ENCODE measurements at regions not wholly inside any gene's neighbourhood (a gene's known extent, or its start where the extent isn't known, plus 50 kb on each side); places are given as distances from the start of the nearest gene placed in this dataset.

- Histone ChIP-seq H3K9me2 (replicated peaks; ENCODE audit: insufficient read depth, low read length) (no peaks in the 10 kb centered on the region), H4K20me1 (ENCODE audit: low read depth, low read length) (no peaks in the 10 kb centered on the region), H3K27me3 (ENCODE audit: low read length) (no peaks in the 10 kb centered on the region), H3F3A (ENCODE audit: insufficient read depth) (no peaks in the 10 kb centered on the region), H3K4me3 (ENCODE audit: insufficient read depth, low read length, poor library complexity, severe bottlenecking) (no peak overlapping the region), H2AFZ (ENCODE audit: low read depth, low read length, severe bottlenecking) (no peak overlapping the region), H3K36me3 (ENCODE audit: low read length) (no peaks in the 10 kb centered on the region), H3K9ac (ENCODE audit: low read length) (no peak overlapping the region), H3K9me3 (ENCODE audit: insufficient read depth, low read length) (no peaks in the 10 kb centered on the region), H3K4me2 (ENCODE audit: low read depth, low read length, poor library complexity, severe bottlenecking) (no peak overlapping the region), H3K79me2 (ENCODE audit: insufficient read depth, low read length) (no peaks in the 10 kb centered on the region), H3K27ac (ENCODE audit: low read depth, low read length) (no peak overlapping the region)
- TF ChIP-seq EZH2phosphoT487 (conservative IDR thresholded peaks at IDR 0.05; ENCODE audit: low read length) = no peak
- TF ChIP-seq, protein P1, sequence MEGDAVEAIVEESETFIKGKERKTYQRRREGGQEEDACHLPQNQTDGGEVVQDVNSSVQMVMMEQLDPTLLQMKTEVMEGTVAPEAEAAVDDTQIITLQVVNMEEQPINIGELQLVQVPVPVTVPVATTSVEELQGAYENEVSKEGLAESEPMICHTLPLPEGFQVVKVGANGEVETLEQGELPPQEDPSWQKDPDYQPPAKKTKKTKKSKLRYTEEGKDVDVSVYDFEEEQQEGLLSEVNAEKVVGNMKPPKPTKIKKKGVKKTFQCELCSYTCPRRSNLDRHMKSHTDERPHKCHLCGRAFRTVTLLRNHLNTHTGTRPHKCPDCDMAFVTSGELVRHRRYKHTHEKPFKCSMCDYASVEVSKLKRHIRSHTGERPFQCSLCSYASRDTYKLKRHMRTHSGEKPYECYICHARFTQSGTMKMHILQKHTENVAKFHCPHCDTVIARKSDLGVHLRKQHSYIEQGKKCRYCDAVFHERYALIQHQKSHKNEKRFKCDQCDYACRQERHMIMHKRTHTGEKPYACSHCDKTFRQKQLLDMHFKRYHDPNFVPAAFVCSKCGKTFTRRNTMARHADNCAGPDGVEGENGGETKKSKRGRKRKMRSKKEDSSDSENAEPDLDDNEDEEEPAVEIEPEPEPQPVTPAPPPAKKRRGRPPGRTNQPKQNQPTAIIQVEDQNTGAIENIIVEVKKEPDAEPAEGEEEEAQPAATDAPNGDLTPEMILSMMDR (IDR thresholded peaks at IDR 0.05; ENCODE audit: insufficient read depth, low read length, poor library complexity, severe bottlenecking) = no peak
These were observed 237.6 kb upstream of the UBE2E3 start for GRCh38 chr2:180742801-180743200.

- Histone ChIP-seq H3K27me3 (ENCODE audit: low read length) (no peaks in the 10 kb centered on the region; the same call in 1 of the 2 replicates), H3K9ac (ENCODE audit: low read length) (no peak overlapping the region), H3K4me3 (ENCODE audit: insufficient read depth, low read length, poor library complexity, severe bottlenecking) (no peak overlapping the region), H3K9me2 (replicated peaks; ENCODE audit: insufficient read depth, low read length) (no peaks in the 10 kb centered on the region), H3K36me3 (ENCODE audit: low read length) (no peaks in the 10 kb centered on the region), H3K4me2 (ENCODE audit: low read depth, low read length, poor library complexity, severe bottlenecking) (no peak overlapping the region), H2AFZ (ENCODE audit: low read depth, low read length, severe bottlenecking) (no peak overlapping the region), H3K79me2 (ENCODE audit: insufficient read depth, low read length) (no peaks in the 10 kb centered on the region), H3K27ac (ENCODE audit: low read depth, low read length) (no peak overlapping the region), H4K20me1 (ENCODE audit: low read depth, low read length) (no peaks in the 10 kb centered on the region), H3K9me3 (ENCODE audit: insufficient read depth, low read length) (no peaks in the 10 kb centered on the region), H3F3A (ENCODE audit: insufficient read depth) (no peaks in the 10 kb centered on the region)
- TF ChIP-seq, protein P1 (IDR thresholded peaks at IDR 0.05; ENCODE audit: insufficient read depth, low read length, poor library complexity, severe bottlenecking) = no peak
- TF ChIP-seq EZH2phosphoT487 (conservative IDR thresholded peaks at IDR 0.05; ENCODE audit: low read length) = no peak
These were observed 241.3 kb upstream of the UBE2E3 start for GRCh38 chr2:180739070-180739469.

GRCh38 chr2:180735799-180736198, 244.6 kb upstream of the UBE2E3 start:
- no peak for TF ChIP-seq EZH2phosphoT487 (conservative IDR thresholded peaks at IDR 0.05; ENCODE audit: low read length)
- TF ChIP-seq, protein P1 (IDR thresholded peaks at IDR 0.05; ENCODE audit: insufficient read depth, low read length, poor library complexity, severe bottlenecking) = no peak
- Histone ChIP-seq H3K36me3 (ENCODE audit: low read length) (no peaks in the 10 kb centered on the region), H3F3A (ENCODE audit: insufficient read depth) (no peaks in the 10 kb centered on the region), H3K9ac (ENCODE audit: low read length) (no peak overlapping the region), H3K4me3 (ENCODE audit: insufficient read depth, low read length, poor library complexity, severe bottlenecking) (no peak overlapping the region), H2AFZ (ENCODE audit: low read depth, low read length, severe bottlenecking) (no peak overlapping the region), H3K79me2 (ENCODE audit: insufficient read depth, low read length) (no peaks in the 10 kb centered on the region), H4K20me1 (ENCODE audit: low read depth, low read length) (no peaks in the 10 kb centered on the region), H3K27me3 (ENCODE audit: low read length) (no peaks in the 10 kb centered on the region; the same call in 1 of the 2 replicates), H3K9me3 (ENCODE audit: insufficient read depth, low read length) (no peaks in the 10 kb centered on the region), H3K4me2 (ENCODE audit: low read depth, low read length, poor library complexity, severe bottlenecking) (no peak overlapping the region), H3K9me2 (replicated peaks; ENCODE audit: insufficient read depth, low read length) (no peaks in the 10 kb centered on the region), H3K27ac (ENCODE audit: low read depth, low read length) (no peak overlapping the region)

Data from SU-DHL-6 (cell line).